Activated naive CD4-positive, alpha-beta T cell treated with anti-CD3 and anti-CD28 coated beads for 36 hours (primary cell): ENCODE measurements at regions not wholly inside any gene's neighbourhood (a gene's known extent, or its start where the extent isn't known, plus 50 kb on each side); places are given as distances from the start of the nearest gene placed in this dataset.

Source experiments
- CTCF ChIA-PET: fragments of 350-600 bp; sonication (Branson Sonifier 250); formaldehyde crosslinking; loops from one replicate; lab custom pipeline; 2021; ENCODE audit warnings: antibody characterized with exemption; lab: Charles Lee
- DNase-seq: peaks from one replicate; pipeline ENCODE4 v3.0.0-alpha.2; 2020
- H3K27ac Mint-ChIP-seq: one replicate; pipeline ENCODE4 v1.8.0; 2021; ENCODE audit warnings: mild to moderate bottlenecking, mixed read lengths
- H3K27me3 Mint-ChIP-seq: one replicate; pipeline ENCODE4 v1.8.0; 2021; ENCODE audit warnings: low read depth, mixed read lengths
- H3K36me3 Mint-ChIP-seq: one replicate; pipeline ENCODE4 v1.8.0; 2021; ENCODE audit warnings: low read depth, mixed read lengths
- H3K4me1 Mint-ChIP-seq: one replicate; pipeline ENCODE4 v1.8.0; 2021; ENCODE audit warnings: low read depth, mixed read lengths
- H3K4me3 Mint-ChIP-seq: one replicate; pipeline ENCODE4 v1.8.0; 2021; ENCODE audit warnings: mild to moderate bottlenecking, moderate library complexity, mixed read lengths
- H3K9me3 Mint-ChIP-seq: one replicate; pipeline ENCODE4 v1.8.0; 2021; ENCODE audit warnings: mixed read lengths
- intact Hi-C: fragments of 100-400 bp; cut with micrococcal nuclease; formaldehyde crosslinking; loops from one replicate; pipeline ENCODE4 v1.15.1; 2023

DNA sequence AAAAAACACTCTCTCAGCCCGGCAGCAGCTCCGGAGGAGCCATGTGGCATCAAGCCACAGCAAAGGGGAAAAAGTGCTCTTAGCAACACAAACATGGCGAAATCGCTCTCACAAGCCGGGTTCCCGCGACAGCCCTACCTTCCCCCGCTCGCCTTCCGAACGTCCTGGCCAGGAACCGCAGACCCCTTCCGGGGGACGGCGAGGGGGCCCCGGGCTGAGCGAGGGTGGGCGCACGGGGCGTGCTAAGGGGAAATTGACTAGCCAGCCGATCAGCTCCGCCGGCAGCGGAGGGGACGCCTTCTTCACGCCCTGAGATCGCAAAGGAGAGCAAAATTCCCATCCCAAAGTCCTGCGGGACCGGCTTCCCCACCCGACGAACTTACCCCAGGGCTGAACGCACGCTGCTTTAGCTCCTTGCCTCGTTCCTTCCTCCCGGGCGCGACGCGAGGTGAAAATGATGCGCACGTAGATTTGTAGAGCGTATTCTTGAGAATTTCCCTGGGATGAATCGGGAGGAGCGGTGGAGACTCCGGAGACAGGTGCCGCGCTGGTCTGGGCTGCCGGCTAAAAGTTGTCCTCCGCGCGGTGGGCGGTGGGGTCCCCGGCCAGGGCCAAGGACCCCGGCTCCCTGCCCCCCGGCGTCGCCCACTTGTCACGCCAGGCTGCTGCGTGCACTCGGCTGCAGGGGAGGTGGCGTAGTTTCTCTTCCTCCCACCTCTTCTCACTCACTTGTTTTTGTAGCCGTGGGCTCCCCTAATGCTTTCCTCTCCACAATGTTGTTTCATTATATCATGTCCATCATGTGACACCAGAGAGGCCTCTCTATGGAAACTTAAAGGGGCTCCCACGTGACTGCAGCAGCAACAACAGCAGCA is 220.1 kb upstream of the MKLN1 start:
- intact Hi-C loops: loop anchor here (1.0 to 5.0 kb wide), 17 partner anchors 38 to 1157 kb away; partner anchors contain the start of genes CEP41 and MKLN1
- H3K4me3 Mint-ChIP-seq: peak overlapping the region; percentile 98
- H3K27ac Mint-ChIP-seq: peak overlapping the region; percentile 97
- peaks cover 2% of the 10 kb centered on the region for H3K27me3 Mint-ChIP-seq
- peaks cover 57% of the 10 kb centered on the region for H3K4me1 Mint-ChIP-seq
- H3K36me3 Mint-ChIP-seq: peaks cover 6% of the 10 kb centered on the region
- DNase-seq: peak; percentile 82
- no peaks in the 10 kb centered on the region for H3K9me3 Mint-ChIP-seq
- CTCF ChIA-PET: interaction anchor here (0.6 to 2.0 kb wide), 4 partner anchors 35 to 272 kb away, joined by 3 to 10 read pairs (median 4); no protein-coding TSS in a partner anchor

DNA sequence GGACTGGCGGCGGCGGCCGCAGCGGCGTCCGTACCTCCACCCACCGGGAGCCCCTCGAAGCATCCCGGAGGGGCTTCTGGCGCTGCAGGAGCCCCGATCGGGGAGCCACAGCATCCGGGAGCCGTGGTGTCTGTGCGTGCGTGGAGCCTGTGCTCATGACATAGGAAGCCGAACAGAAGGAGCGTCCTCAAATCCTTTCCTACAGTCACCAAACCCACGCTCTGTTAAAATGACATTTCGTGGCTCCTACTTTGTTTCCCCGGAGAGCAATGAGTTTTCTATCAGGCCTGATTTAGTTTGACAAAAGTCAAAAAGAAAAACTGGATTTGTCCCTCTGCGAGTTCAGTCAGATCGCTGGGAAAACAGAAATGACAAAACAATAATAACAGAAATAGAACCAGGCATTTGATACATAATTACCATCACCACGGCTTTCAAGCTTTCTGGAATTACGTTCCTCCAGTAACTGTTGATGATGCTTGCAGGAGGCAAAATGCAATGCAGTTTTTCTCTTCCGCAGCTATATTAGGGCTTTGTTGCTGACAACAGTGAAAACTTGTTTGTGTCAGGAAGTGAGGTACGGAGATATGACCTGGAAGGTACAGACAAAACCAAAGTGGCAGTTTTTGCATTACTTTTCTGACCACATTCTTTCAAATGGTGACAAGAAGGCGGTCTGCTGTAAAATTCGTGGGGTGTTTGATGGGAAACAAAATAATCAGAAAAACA is 219.3 kb upstream of the MKLN1 start:
- Mint-ChIP-seq H3K4me3 (peak overlapping the region; percentile 98), H3K4me1 (peaks cover 50% of the 10 kb centered on the region), H3K27ac (peak overlapping the region; percentile 86), H3K36me3 (peaks cover 6% of the 10 kb centered on the region), H3K27me3 (peaks cover 2% of the 10 kb centered on the region), H3K9me3 (no peaks in the 10 kb centered on the region)
- DNase-seq: peak; percentile 47
- CTCF ChIA-PET: interaction anchor here (1.1 to 1.6 kb wide), 4 partner anchors 38 to 272 kb away, joined by 4 read pairs; no protein-coding TSS in a partner anchor
- intact Hi-C loops: loop anchor here (1.0 to 5.0 kb wide), 15 partner anchors 39 to 926 kb away; partner anchors contain the start of genes CEP41 and MKLN1

GRCh38 chr7:131109011-131109758 is 218.5 kb upstream of the MKLN1 start:
- CTCF ChIA-PET: interaction anchor here (0.8 to 1.6 kb wide), 8 partner anchors 13 to 271 kb away, joined by 3 to 7 read pairs (median 4); no protein-coding TSS in a partner anchor
- Mint-ChIP-seq H3K27ac (peak overlapping the region; percentile 86), H3K36me3 (peaks cover 5% of the 10 kb centered on the region), H3K9me3 (no peaks in the 10 kb centered on the region), H3K27me3 (peaks cover 2% of the 10 kb centered on the region), H3K4me3 (peak overlapping the region; percentile 98), H3K4me1 (peaks cover 42% of the 10 kb centered on the region)
- intact Hi-C loops: loop anchor here (2.0 to 5.0 kb wide), 5 partner anchors 194 to 927 kb away; partner anchors contain the start of gene CEP41
- no peak for DNase-seq

DNA sequence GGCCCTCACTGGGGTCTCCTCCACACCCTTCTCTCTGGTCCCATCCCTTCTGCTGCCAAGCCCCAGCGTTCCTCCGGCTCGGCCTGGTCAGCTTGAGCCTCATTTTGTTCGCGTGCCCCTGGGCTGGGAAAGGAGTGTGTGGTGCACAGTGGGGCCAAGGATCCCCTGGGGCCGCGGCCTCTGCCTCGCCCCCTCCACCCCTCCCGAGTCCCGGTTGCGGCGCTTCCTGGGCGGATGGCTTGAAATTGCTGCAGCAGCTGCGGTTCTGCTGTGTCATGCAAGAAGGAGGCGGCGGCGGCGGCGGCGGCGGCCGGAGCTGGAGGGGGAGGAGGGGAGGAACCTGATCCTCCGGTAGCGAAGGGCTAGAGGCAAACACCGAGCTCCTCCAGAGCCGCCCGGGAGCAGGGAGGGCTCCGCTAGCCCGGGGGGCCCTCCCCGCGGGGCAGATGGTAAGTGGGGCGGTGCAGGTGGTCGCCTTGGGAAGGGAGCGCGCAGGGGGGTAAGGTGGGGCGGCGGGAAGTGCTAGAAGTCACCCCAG is 217.8 kb upstream of the MKLN1 start:
- H3K36me3 Mint-ChIP-seq: peaks cover 5% of the 10 kb centered on the region
- H3K4me1 Mint-ChIP-seq: peaks cover 35% of the 10 kb centered on the region
- H3K27ac Mint-ChIP-seq: peak overlapping the region; percentile 86

GRCh38 chr7:131110297-131111080 is 217.2 kb upstream of the MKLN1 start:
- Mint-ChIP-seq H3K27ac (peak overlapping the region; percentile 76), H3K4me1 (peaks cover 29% of the 10 kb centered on the region), H3K27me3 (peaks cover 2% of the 10 kb centered on the region), H3K4me3 (peak overlapping the region; percentile 98), H3K9me3 (no peaks in the 10 kb centered on the region), H3K36me3 (peaks cover 5% of the 10 kb centered on the region)
- DNase-seq: no peak
- CTCF ChIA-PET: interaction anchor here (0.6 to 1.4 kb wide), 6 partner anchors 11 to 136 kb away, joined by 3 to 7 read pairs (median 3); no protein-coding TSS in a partner anchor
- intact Hi-C loops: no loop called here

More for the DNA sequence above, 217.8 kb upstream of the MKLN1 start:
- CTCF ChIA-PET: interaction anchor here (0.6 to 1.6 kb wide), 9 partner anchors 12 to 217 kb away, joined by 3 to 7 read pairs (median 3); no protein-coding TSS in a partner anchor
- H3K9me3 Mint-ChIP-seq: no peaks in the 10 kb centered on the region
- intact Hi-C loops: loop anchor here (2.0 to 5.0 kb wide), 5 partner anchors 193 to 928 kb away; partner anchors contain the start of gene CEP41
- peak overlapping the region; percentile 98 for H3K4me3 Mint-ChIP-seq
- peak; percentile 84 for DNase-seq
- peaks cover 2% of the 10 kb centered on the region for H3K27me3 Mint-ChIP-seq

- H3K36me3 Mint-ChIP-seq: peaks cover 5% of the 10 kb centered on the region
- CTCF ChIA-PET: no interaction called here
- DNase-seq: peak; percentile 38
- intact Hi-C loops: no loop called here
- H3K27me3 Mint-ChIP-seq: peaks cover 2% of the 10 kb centered on the region
- peak overlapping the region; percentile 98 for H3K4me3 Mint-ChIP-seq
- peaks cover 28% of the 10 kb centered on the region for H3K4me1 Mint-ChIP-seq
- no peaks in the 10 kb centered on the region for H3K9me3 Mint-ChIP-seq
- H3K27ac Mint-ChIP-seq: peak overlapping the region; percentile 55
These were observed 216.5 kb upstream of the MKLN1 start for GRCh38 chr7:131111081-131111576.

DNA sequence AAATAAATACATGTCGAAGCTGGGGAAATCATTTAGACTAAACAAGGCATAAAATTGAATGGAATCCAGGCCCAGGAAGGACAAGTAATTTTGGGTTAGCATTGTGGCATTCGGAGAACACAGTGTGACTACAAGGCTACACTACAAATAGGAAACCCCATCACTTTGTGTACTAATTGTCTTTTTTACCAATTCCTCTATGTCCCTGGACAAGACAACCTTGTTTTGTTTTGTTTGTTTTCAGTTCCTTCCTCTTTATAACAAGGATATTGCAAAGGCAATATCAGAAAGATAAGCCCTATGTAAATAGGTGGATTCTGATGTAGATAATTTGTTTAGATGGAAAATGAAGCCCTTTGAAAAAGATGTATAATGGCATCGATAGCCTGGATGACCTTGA is 215.9 kb upstream of the MKLN1 start:
- CTCF ChIA-PET: no interaction called here
- Mint-ChIP-seq H3K4me3 (no peak overlapping the region), H3K4me1 (peaks cover 28% of the 10 kb centered on the region), H3K9me3 (no peaks in the 10 kb centered on the region), H3K36me3 (peaks cover 1% of the 10 kb centered on the region), H3K27ac (no peak overlapping the region), H3K27me3 (peaks cover 2% of the 10 kb centered on the region)
- no peak for DNase-seq
- intact Hi-C loops: no loop called here

GRCh38 chr7:131112431-131112830 is 215.2 kb upstream of the MKLN1 start:
- H3K9me3 Mint-ChIP-seq: no peaks in the 10 kb centered on the region
- H3K36me3 Mint-ChIP-seq: no peaks in the 10 kb centered on the region
- intact Hi-C loops: no loop called here
- peaks cover 28% of the 10 kb centered on the region for H3K4me1 Mint-ChIP-seq
- no peak for DNase-seq
- CTCF ChIA-PET: interaction anchor here (0.6 kb wide), 1 partner anchor 288 kb away, joined by 3 read pairs; no protein-coding TSS in a partner anchor
- no peak overlapping the region for H3K27ac Mint-ChIP-seq
- peaks cover 2% of the 10 kb centered on the region for H3K27me3 Mint-ChIP-seq
- H3K4me3 Mint-ChIP-seq: no peak overlapping the region

DNA sequence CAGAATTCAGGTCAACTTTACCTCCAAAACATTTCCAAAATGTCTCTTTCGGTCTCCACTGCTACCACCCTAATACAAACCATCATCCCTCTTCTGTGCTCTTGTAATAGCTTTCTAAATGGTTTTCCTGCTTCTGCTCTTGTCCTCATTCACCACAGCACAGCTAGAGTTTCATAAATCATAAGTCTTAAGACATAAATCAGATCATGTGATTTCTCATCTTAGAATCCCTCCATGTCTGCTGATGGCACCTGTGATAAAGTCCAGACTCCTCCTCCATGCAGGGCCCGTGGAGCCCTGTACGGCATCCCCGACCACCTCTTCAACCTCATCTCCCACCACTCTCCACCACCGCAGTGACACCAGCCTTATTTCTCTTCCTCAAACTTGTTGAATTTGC is 212.3 kb upstream of the MKLN1 start:
- H3K27me3 Mint-ChIP-seq: peaks cover 2% of the 10 kb centered on the region
- no peak for DNase-seq
- no peak overlapping the region for H3K4me3 Mint-ChIP-seq
- peaks cover 13% of the 10 kb centered on the region for H3K4me1 Mint-ChIP-seq
- H3K27ac Mint-ChIP-seq: no peak overlapping the region
- H3K9me3 Mint-ChIP-seq: peaks cover 10% of the 10 kb centered on the region
- H3K36me3 Mint-ChIP-seq: no peaks in the 10 kb centered on the region
- intact Hi-C loops: no loop called here
- CTCF ChIA-PET: interaction anchor here (0.6 to 0.8 kb wide), 2 partner anchors 9 to 46 kb away, joined by 4 to 6 read pairs; no protein-coding TSS in a partner anchor

DNA sequence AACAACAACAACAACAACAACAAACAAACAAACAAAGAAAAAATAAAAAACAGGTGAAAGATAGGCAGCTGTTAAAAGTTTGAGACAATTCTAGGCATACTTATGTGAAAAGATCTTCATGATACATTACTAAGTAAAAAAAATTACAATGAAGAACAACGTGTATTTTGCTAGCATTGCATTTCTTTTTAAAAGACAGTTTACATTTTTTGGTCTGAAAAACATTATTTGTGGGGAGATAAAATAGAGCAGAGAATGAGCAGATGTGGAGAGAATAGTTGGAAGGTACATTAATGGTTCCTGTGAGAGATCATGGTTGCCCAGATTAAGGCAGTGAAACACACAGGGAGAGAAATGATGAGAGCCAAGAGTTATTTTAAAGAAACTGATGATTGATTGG is 210.2 kb upstream of the MKLN1 start:
- CTCF ChIA-PET: no interaction called here
- Mint-ChIP-seq H3K36me3 (no peaks in the 10 kb centered on the region), H3K27ac (no peak overlapping the region), H3K9me3 (peaks cover 10% of the 10 kb centered on the region), H3K4me3 (no peak overlapping the region), H3K4me1 (no peaks in the 10 kb centered on the region), H3K27me3 (no peaks in the 10 kb centered on the region)
- intact Hi-C loops: no loop called here
- no peak for DNase-seq
